GM12878 (cell line): ENCODE measurements at regions not wholly inside any gene's neighbourhood (a gene's known extent, or its start where the extent isn't known, plus 50 kb on each side); places are given as distances from the start of the nearest gene placed in this dataset.

Source experiments
- ATAC-seq: fragments of 200-7000 bp; cut with Tn5 transposase; 3 replicates; pipeline ENCODE4 v1.9.1; 2020; ENCODE audit warnings: mild to moderate bottlenecking, moderate library complexity
- BruUV-seq: library from RNA; stranded (reverse); fragments of 400-500 nt; replicated peaks from 2 replicates; lab custom pipeline; 2021; lab: Mats Ljungman, UMichigan
- CTCF ChIA-PET: fragments of 300-600 bp; sonication (Branson Sonifier 250); formaldehyde crosslinking; extraction: SDS; loops from one replicate; lab custom pipeline; 2021; ENCODE audit warnings: inconsistent platforms; lab: Yijun Ruan, JAX
- POLR2A ChIA-PET: fragments of 350-600 bp; formaldehyde crosslinking; extraction: SDS; loops from one replicate; lab custom pipeline; 2021; ENCODE audit warnings: inconsistent platforms; lab: Charles Lee
- RAD21 ChIA-PET: fragments of 300-600 bp; sonication (Branson Sonifier 250); formaldehyde crosslinking; loops from one replicate; lab custom pipeline; 2023; ENCODE audit warnings: antibody characterized with exemption; ENCODE audit not compliant: unreplicated experiment; lab: Charles Lee
- SMC1A ChIA-PET: fragments of 300-600 bp; sonication (Branson Sonifier 250); formaldehyde crosslinking; loops from one replicate; lab custom pipeline; 2023; ENCODE audit not compliant: unreplicated experiment, uncharacterized antibody; lab: Charles Lee
- DNase-seq: peaks from one replicate; pipeline ENCODE4 v3.0.0-alpha.2; 2011; ENCODE audit warnings: low read depth, low spot score
- FAIRE-seq: peaks from 3 replicates; lab custom pipeline; 2011; peaks lifted over from hg19 to GRCh38; lab: Jason Lieb, UNC
- H2AFZ ChIP-seq: 2 replicates; pipeline ENCODE4 v1.6.0; 2011; ENCODE audit warnings: low read depth, low read length, control low read depth; ENCODE audit not compliant: control insufficient read depth
- H3K27ac ChIP-seq: 2 replicates; pipeline ENCODE4 v1.5.1; 2011; ENCODE audit warnings: control low read depth; ENCODE audit not compliant: control insufficient read depth, insufficient read depth
- H3K27me3 ChIP-seq, 2 experiments: replicated peaks in 1 of 2; 2 replicates each; pipeline versions ENCODE4 v1.6.0 to v1.6.1; 2011; ENCODE audit warnings: low read length in 1 of 2; ENCODE audit not compliant: control insufficient read depth in 2 of 2, insufficient read depth in 2 of 2
- H3K36me3 ChIP-seq, 2 experiments: 2 replicates each; pipeline ENCODE4 v1.5.1; 2011; ENCODE audit warnings: low read length in 1 of 2; ENCODE audit not compliant: control insufficient read depth in 2 of 2, insufficient read depth in 2 of 2
- H3K4me1 ChIP-seq: 2 replicates; pipeline ENCODE4 v1.6.1; 2011; ENCODE audit warnings: mild to moderate bottlenecking, low read length, moderate library complexity, mixed read lengths; ENCODE audit not compliant: control insufficient read depth, insufficient read depth
- H3K4me2 ChIP-seq: 2 replicates; pipeline ENCODE4 v1.6.0; 2011; ENCODE audit warnings: control low read depth; ENCODE audit not compliant: control insufficient read depth, insufficient read depth
- H3K4me3 ChIP-seq: fragments of 200-600 bp; sonication (generic); 2 replicates; pipeline ENCODE4 v1.5.1; 2016
- H3K79me2 ChIP-seq: 2 replicates; pipeline ENCODE4 v1.6.0; 2011; ENCODE audit warnings: low read length; ENCODE audit not compliant: control insufficient read depth, insufficient read depth
- H3K9ac ChIP-seq: 2 replicates; pipeline ENCODE4 v1.8.0; 2011; ENCODE audit warnings: low read length, control low read depth, mixed read lengths; ENCODE audit not compliant: control insufficient read depth, insufficient read depth
- H3K9me3 ChIP-seq: replicated peaks from 3 replicates; pipeline ENCODE4 v1.5.1; 2011; ENCODE audit warnings: mild to moderate bottlenecking, low read length; ENCODE audit not compliant: control insufficient read depth, insufficient read depth
- H4K20me1 ChIP-seq: 2 replicates; pipeline ENCODE4 v1.6.0; 2011; ENCODE audit not compliant: control insufficient read depth, insufficient read depth
- EED ChIP-seq: sonication (generic); IDR thresholded peaks from 2 replicates; pipeline ENCODE4 v1.6.1; 2016; ENCODE audit warnings: antibody characterized with exemption, low read depth
- EZH2 ChIP-seq: IDR thresholded peaks from 2 replicates; pipeline ENCODE4 v1.6.1; 2012; ENCODE audit warnings: low read depth, mild to moderate bottlenecking, control low read depth, inconsistent platforms, low read length, borderline replicate concordance; ENCODE audit not compliant: control insufficient read depth
- FOS ChIP-seq: IDR thresholded peaks from 3 replicates; pipeline ENCODE4 v1.6.1; 2011; ENCODE audit warnings: borderline replicate concordance; ENCODE audit not compliant: insufficient read length; ENCODE audit errors: extremely low read depth
- GABPA ChIP-seq: IDR thresholded peaks from 2 replicates; pipeline ENCODE4 v1.6.1; 2014; ENCODE audit warnings: antibody characterized with exemption, low read depth, mild to moderate bottlenecking, inconsistent platforms
- JUNB ChIP-seq: IDR thresholded peaks from 2 replicates; pipeline ENCODE4 v1.6.1; 2016; ENCODE audit warnings: antibody characterized with exemption, mild to moderate bottlenecking
- JUND ChIP-seq: IDR thresholded peaks from 2 replicates; pipeline ENCODE4 v1.6.1; 2012; ENCODE audit warnings: low read depth, mild to moderate bottlenecking, low read length, improper control_type of control experiment, moderate library complexity
- MTA3 ChIP-seq: IDR thresholded peaks from 2 replicates; pipeline ENCODE4 v1.6.1; 2012; ENCODE audit warnings: low read length, inconsistent platforms, borderline replicate concordance
- NRF1 ChIP-seq: conservative IDR thresholded peaks from 2 replicates; pipeline ENCODE4 v1.6.1; 2011; ENCODE audit warnings: mild to moderate bottlenecking, low read depth, low read length, improper control_type of control experiment
- RELA ChIP-seq: fragments of 450-650 bp; IDR thresholded peaks from 2 replicates; pipeline ENCODE4 v1.8.0; 2014; ENCODE audit warnings: borderline replicate concordance; ENCODE audit not compliant: partially characterized antibody
- SPI1 ChIP-seq: IDR thresholded peaks from 2 replicates; pipeline ENCODE4 v1.6.1; 2011; ENCODE audit warnings: low read depth, mild to moderate bottlenecking, low read length, moderate library complexity, borderline replicate concordance; ENCODE audit not compliant: insufficient read depth
- STAT3 ChIP-seq: IDR thresholded peaks from 2 replicates; pipeline ENCODE4 v1.6.1; 2011; ENCODE audit warnings: low read depth, low read length, improper control_type of control experiment
- ZNF207 ChIP-seq: fragments of 450-650 bp; IDR thresholded peaks from 2 replicates; pipeline ENCODE4 v1.6.1; 2014; ENCODE audit warnings: antibody characterized with exemption, mild to moderate bottlenecking, borderline replicate concordance
- ZNF217 ChIP-seq: fragments of 450-650 bp; IDR thresholded peaks from 2 replicates; pipeline ENCODE4 v1.6.1; 2017; ENCODE audit warnings: antibody characterized with exemption, mild to moderate bottlenecking
- ZNF24 ChIP-seq: fragments of 450-650 bp; IDR thresholded peaks from 2 replicates; pipeline ENCODE4 v1.6.1; 2017; ENCODE audit warnings: antibody characterized with exemption, mild to moderate bottlenecking
- WGBS: methylation state at CpG from one replicate; pipeline ENCODE4 v1.1.6; 2016; ENCODE audit warnings: low lambda C conversion rate; ENCODE audit not compliant: insufficient replicate concordance, insufficient coverage; ENCODE audit errors: missing lambda C conversion rate; 5-methylcytosine and 5-hydroxymethylcytosine counted together
- in situ Hi-C: fragments of 300-500 bp; cut with MboI; formaldehyde crosslinking; loops from 9 replicates; pipeline ENCODE4 v1.14.3; 2018; ENCODE audit warnings: mixed read lengths
- intact Hi-C: fragments of 100-400 bp; cut with micrococcal nuclease; formaldehyde crosslinking; loops from one replicate; pipeline ENCODE4 v1.14.2; 2022; ENCODE audit not compliant: unreplicated experiment
- TF ChIP-seq, protein P1 (sequence below): fragments of 450-650 bp; IDR thresholded peaks from 2 replicates; pipeline ENCODE4 v1.6.1; 2017; ENCODE audit warnings: antibody characterized with exemption, mild to moderate bottlenecking, moderate library complexity
- TF ChIP-seq, protein P2 (sequence below): fragments of 450-650 bp; IDR thresholded peaks from 2 replicates; pipeline ENCODE4 v1.6.1; 2017; ENCODE audit warnings: borderline replicate concordance
- TF ChIP-seq, protein P3 (sequence below): fragments of 450-650 bp; formaldehyde crosslinking; IDR thresholded peaks from 2 replicates; pipeline ENCODE4 v1.4.0; 2022; ENCODE audit warnings: mild to moderate bottlenecking, moderate library complexity

DNA sequence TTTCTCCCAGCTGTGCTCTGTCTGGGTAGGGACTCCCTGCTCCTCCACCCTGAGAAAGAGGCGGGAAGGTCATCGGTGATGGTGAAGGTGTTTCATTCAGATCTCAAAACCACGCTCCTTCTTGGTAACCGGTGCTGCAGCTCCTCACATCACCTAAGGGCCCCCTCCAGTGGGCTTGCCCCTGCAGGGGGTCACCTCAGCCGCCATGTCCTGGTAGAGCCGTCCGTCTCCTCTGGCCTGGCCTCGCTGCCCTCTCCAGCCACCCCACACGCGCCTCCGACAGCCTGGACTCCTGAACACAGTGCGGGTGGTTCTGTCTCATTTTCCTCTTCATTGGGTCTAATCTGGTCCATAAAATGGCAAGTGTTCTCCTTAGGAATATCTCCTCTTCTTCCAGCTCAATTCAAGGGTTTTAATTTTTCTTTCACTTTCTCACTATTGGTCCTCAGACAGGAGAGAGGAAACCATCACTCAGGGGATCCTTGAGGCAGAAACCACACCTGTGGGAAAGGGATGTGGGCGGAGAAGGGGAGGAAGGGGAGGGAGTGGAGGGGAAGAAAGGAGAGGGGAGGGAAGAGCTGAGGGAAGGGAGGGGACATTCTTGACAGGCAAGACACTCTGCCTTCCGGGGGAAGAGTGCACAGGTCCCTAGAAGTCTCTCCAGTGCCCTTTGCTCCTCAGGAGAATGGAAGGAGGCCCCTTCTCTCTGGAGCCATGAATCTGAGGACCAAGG is 1338.4 kb downstream of the TBC1D22A start:
- Histone ChIP-seq H3K4me3 (no peak overlapping the region), H3K9ac (no peak overlapping the region), H3K27me3 (no peaks in the 10 kb centered on the region), H3K36me3 (no peaks in the 10 kb centered on the region), H2AFZ (no peak overlapping the region), H3K79me2 (no peaks in the 10 kb centered on the region), H4K20me1 (no peaks in the 10 kb centered on the region), H3K4me1 (peaks cover 40% of the 10 kb centered on the region), H3K4me2 (no peak overlapping the region), H3K9me3 (peaks cover 3% of the 10 kb centered on the region; the same call in 2 of the 3 replicates), H3K27ac (no peak overlapping the region)
- ChIA-PET SMC1A (interaction anchor here (1.2 kb wide), 1 partner anchor 11 kb away, joined by 4 read pairs; no protein-coding TSS in a partner anchor), CTCF (no interaction called here), RAD21 (no interaction called here), POLR2A (no interaction called here)
- no TSS peak for BruUV-seq
- WGBS: 89% methylated on average over 13 of the region's 14 CpGs
- no peak for DNase-seq
- TF ChIP-seq MTA3: no peak
- no peak for TF ChIP-seq STAT3
- TF ChIP-seq FOS: no peak
- TF ChIP-seq RELA: no peak
- no peak for TF ChIP-seq JUND
- no peak for TF ChIP-seq EED
- TF ChIP-seq ZNF217: no peak
- no peak for TF ChIP-seq GABPA
- TF ChIP-seq SPI1: no peak
- TF ChIP-seq ZNF207: no peak
- TF ChIP-seq JUNB: no peak
- TF ChIP-seq ZNF24: no peak
- no peak for TF ChIP-seq EZH2
- TF ChIP-seq, protein P1, sequence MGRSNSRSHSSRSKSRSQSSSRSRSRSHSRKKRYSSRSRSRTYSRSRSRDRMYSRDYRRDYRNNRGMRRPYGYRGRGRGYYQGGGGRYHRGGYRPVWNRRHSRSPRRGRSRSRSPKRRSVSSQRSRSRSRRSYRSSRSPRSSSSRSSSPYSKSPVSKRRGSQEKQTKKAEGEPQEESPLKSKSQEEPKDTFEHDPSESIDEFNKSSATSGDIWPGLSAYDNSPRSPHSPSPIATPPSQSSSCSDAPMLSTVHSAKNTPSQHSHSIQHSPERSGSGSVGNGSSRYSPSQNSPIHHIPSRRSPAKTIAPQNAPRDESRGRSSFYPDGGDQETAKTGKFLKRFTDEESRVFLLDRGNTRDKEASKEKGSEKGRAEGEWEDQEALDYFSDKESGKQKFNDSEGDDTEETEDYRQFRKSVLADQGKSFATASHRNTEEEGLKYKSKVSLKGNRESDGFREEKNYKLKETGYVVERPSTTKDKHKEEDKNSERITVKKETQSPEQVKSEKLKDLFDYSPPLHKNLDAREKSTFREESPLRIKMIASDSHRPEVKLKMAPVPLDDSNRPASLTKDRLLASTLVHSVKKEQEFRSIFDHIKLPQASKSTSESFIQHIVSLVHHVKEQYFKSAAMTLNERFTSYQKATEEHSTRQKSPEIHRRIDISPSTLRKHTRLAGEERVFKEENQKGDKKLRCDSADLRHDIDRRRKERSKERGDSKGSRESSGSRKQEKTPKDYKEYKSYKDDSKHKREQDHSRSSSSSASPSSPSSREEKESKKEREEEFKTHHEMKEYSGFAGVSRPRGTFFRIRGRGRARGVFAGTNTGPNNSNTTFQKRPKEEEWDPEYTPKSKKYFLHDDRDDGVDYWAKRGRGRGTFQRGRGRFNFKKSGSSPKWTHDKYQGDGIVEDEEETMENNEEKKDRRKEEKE: no peak
- no peak for TF ChIP-seq NRF1
- TF ChIP-seq, protein P2, sequence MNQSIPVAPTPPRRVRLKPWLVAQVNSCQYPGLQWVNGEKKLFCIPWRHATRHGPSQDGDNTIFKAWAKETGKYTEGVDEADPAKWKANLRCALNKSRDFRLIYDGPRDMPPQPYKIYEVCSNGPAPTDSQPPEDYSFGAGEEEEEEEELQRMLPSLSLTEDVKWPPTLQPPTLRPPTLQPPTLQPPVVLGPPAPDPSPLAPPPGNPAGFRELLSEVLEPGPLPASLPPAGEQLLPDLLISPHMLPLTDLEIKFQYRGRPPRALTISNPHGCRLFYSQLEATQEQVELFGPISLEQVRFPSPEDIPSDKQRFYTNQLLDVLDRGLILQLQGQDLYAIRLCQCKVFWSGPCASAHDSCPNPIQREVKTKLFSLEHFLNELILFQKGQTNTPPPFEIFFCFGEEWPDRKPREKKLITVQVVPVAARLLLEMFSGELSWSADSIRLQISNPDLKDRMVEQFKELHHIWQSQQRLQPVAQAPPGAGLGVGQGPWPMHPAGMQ: no peak
- TF ChIP-seq, protein P3, sequence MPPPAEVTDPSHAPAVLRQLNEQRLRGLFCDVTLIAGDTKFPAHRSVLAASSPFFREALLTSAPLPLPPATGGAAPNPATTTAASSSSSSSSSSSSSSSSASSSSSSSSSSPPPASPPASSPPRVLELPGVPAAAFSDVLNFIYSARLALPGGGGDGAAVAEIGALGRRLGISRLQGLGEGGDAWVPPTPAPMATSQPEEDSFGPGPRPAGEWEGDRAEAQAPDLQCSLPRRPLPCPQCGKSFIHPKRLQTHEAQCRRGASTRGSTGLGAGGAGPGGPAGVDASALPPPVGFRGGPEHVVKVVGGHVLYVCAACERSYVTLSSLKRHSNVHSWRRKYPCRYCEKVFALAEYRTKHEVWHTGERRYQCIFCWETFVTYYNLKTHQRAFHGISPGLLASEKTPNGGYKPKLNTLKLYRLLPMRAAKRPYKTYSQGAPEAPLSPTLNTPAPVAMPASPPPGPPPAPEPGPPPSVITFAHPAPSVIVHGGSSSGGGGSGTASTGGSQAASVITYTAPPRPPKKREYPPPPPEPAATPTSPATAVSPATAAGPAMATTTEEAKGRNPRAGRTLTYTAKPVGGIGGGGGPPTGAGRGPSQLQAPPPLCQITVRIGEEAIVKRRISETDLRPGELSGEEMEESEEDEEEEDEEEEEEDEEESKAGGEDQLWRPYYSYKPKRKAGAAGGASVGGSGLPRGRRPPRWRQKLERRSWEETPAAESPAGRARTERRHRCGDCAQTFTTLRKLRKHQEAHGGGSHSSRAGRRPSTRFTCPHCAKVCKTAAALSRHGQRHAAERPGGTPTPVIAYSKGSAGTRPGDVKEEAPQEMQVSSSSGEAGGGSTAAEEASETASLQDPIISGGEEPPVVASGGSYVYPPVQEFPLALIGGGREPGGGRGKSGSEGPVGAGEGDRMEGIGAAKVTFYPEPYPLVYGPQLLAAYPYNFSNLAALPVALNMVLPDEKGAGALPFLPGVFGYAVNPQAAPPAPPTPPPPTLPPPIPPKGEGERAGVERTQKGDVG (CRISPR knock-in tag): no peak
- no peak for ATAC-seq
- intact Hi-C loops: no loop called here
- in situ Hi-C loops: no loop called here
- FAIRE-seq: no peak
